Muscle of leg (tissue), 3 donors: ENCODE measurements at regions not wholly inside any gene's neighbourhood (a gene's known extent, or its start where the extent isn't known, plus 50 kb on each side); places are given as distances from the start of the nearest gene placed in this dataset.

Experiments
- DNase-seq: peaks from one replicate; pipeline ENCODE4 v3.0.0; 2013
- H3K27ac ChIP-seq: one replicate; pipeline ENCODE4 v1.5.1; 2013; ENCODE audit warnings: mild to moderate bottlenecking, low read length, control low read depth
- H3K27me3 ChIP-seq: one replicate; pipeline ENCODE4 v1.6.1; 2013; ENCODE audit warnings: low read length; ENCODE audit not compliant: control insufficient read depth, insufficient read depth
- H3K36me3 ChIP-seq: one replicate; pipeline ENCODE4 v1.6.1; 2013; ENCODE audit warnings: low read length; ENCODE audit not compliant: control insufficient read depth, insufficient read depth
- H3K4me1 ChIP-seq: one replicate; pipeline ENCODE4 v1.6.1; 2013; ENCODE audit warnings: low read length; ENCODE audit not compliant: control insufficient read depth, insufficient read depth
- H3K4me3 ChIP-seq: one replicate; pipeline ENCODE4 v1.5.1; 2013; ENCODE audit warnings: low read length, control low read depth
- H3K9me3 ChIP-seq: replicated peaks from 2 replicates; pipeline ENCODE4 v1.6.1; 2013; ENCODE audit warnings: low read depth, low read length; ENCODE audit not compliant: control insufficient read depth
- WGBS: methylation state at CpG from one replicate; pipeline ENCODE4 v1.1.5; 2013; ENCODE audit warnings: missing lambda C conversion rate; ENCODE audit not compliant: insufficient coverage; 5-methylcytosine and 5-hydroxymethylcytosine counted together

DNA sequence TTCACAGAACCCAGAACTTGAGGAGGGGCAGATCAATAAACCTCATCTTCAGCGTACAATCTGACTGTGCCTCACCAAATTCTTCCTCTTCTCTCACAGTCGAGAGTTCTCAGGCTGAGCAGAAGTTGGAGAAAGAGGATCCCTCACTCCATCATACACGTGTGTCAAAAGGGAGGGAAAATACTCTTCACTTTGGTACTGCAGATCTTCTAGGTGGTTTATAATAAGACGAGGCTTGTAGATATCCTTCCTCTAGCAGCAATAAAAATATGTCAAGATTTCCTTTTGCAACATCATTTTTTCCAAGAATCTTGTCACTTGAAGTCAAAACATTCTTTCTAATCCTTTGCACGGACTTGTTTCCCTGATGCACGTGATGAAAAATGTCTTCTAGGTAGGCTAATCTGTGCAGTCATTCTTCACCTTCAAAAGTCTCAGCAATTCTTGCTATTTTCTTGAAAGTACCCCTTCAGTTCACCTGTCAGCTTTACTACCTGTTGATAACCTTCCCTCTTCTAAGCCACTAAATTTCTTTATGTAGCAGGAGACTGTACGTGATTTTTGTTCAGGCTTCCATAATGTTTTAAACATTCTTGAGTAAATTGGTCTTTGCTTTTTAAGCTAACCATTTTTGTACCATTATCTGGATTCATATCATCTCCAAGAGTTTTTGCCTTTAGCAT is 214.1 kb downstream of the NUAK1 start:
- Histone ChIP-seq H3K9me3 (no peaks in the 10 kb centered on the region), H3K36me3 (no peaks in the 10 kb centered on the region), H3K27ac (no peak overlapping the region), H3K4me1 (peaks cover 30% of the 10 kb centered on the region), H3K4me3 (no peak overlapping the region), H3K27me3 (peaks cover 2% of the 10 kb centered on the region)
- WGBS, result 83% methylated on average over 1 of the region's 7 CpGs
- no peak for DNase-seq

GRCh38 chr12:105927564-105927963 is 211.2 kb downstream of the NUAK1 start:
- Histone ChIP-seq H3K27me3 (peaks cover 2% of the 10 kb centered on the region), H3K4me1 (peaks cover 23% of the 10 kb centered on the region), H3K4me3 (no peak overlapping the region), H3K36me3 (no peaks in the 10 kb centered on the region), H3K9me3 (no peaks in the 10 kb centered on the region), H3K27ac (peak overlapping the region; percentile 75)
- DNase-seq, result peak; percentile 47
- 96% methylated on average over 2 of the region's 5 CpGs for WGBS

- Histone ChIP-seq H3K36me3 (no peaks in the 10 kb centered on the region), H3K9me3 (no peaks in the 10 kb centered on the region), H3K4me1 (peaks cover 18% of the 10 kb centered on the region), H3K27ac (peak overlapping the region; percentile 75), H3K27me3 (no peaks in the 10 kb centered on the region), H3K4me3 (no peak overlapping the region)
- WGBS, result 92% methylated on average over 3 of the region's 3 CpGs
- no peak for DNase-seq
Observed at GRCh38 chr12:105928436-105928835, 210.3 kb downstream of the NUAK1 start.

GRCh38 chr12:105929192-105929591 is 209.6 kb downstream of the NUAK1 start:
- H3K27ac ChIP-seq, result no peak overlapping the region
- 100% methylated on average over 1 of the region's 1 CpG for WGBS
- H3K9me3 ChIP-seq, result no peaks in the 10 kb centered on the region
- no peaks in the 10 kb centered on the region for H3K27me3 ChIP-seq
- no peak for DNase-seq
- no peak overlapping the region for H3K4me3 ChIP-seq
- peaks cover 19% of the 10 kb centered on the region for H3K4me1 ChIP-seq
- H3K36me3 ChIP-seq, result no peaks in the 10 kb centered on the region

DNA sequence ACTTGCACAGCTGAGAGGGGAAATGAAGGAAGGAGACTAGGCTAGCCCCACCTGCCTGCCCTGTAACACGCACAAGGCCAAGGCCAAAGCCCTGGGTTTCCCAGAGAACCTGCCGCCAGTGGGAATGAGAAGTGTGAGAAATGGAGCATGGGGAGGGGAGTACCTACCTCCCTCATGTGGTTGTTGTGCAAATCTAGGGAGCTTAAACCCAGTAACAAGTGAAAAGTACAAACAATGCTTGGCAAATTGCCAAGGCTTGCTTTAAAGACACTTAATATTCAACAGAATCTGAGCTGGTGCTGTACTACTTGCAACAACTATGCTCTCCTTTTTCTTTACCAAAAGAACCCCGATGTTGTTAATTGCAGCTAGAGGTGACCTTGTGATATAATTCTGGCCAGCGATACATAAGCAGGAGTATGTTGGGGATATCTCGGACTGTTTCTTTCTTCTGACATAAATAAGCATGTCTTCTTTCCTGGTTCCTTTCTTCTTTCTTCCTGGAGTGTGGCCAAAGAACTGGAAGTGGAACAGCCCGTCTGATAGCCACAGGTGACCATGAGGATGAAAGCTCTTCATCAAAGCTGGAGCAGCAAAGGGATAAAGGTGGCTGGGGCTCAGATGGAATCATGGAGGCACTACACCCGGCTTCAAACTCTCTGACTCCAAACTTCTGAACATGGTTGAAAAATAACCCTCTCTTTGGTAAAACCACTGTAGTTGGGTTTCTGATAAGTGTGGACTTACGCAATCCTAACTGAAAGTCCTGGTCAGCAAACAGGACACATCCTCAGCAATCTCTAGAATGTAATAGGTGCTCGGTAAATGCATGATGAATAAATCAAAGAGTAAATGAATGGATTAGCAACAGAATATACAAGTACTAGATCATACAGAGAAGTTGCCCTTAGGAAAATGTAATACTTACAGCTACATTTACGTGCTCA is 207.9 kb downstream of the NUAK1 start:
- WGBS, result 100% methylated on average over 1 of the region's 10 CpGs
- DNase-seq, result no peak

DNA sequence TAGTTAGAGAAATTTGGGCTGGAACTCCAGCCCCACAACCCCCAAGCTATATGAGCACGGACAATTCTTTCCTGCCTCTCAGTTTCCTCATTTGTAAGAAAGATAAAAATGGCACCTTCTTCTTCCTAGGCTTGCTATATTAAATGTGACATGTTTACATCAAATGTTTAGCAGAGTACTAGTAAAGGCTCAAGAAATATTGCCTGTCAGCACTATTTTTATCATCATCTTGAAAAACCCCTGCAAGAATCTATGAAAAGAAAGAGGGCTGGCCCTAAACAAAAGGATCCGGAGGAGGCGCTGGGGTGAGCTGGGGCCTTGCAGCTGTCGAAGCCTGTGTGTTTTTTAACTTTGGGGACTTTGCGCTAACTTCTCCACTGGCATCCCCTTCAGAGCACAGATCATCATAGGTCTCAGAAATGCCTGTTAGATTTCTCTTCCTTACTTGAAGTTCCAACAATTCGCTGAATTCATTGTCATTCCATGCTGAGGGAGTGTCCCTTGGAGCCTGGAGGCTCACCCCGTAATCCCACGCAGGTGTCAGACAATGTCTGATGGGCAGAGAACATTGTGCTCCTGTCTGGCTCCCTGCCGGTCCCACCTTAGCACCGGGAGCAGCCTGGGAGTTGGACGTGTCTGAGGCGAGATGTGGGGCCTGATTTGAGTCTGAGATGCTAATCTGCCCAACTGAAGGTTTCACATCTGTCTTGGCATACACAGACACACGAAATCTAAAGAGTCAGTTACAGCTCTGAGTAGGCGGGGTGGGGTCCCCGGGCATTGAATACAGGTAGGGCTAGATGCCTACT is 206.8 kb downstream of the NUAK1 start:
- Histone ChIP-seq H3K27ac (no peak overlapping the region), H3K27me3 (no peaks in the 10 kb centered on the region), H3K36me3 (no peaks in the 10 kb centered on the region), H3K9me3 (no peaks in the 10 kb centered on the region), H3K4me3 (no peak overlapping the region), H3K4me1 (peaks cover 24% of the 10 kb centered on the region)
- peak; percentile 48 for DNase-seq
- WGBS, result 45% methylated on average over 13 of the region's 15 CpGs

More for the DNA sequence above, 207.9 kb downstream of the NUAK1 start:
- H3K9me3 ChIP-seq, result no peaks in the 10 kb centered on the region
- H3K4me3 ChIP-seq, result no peak overlapping the region
- peaks cover 24% of the 10 kb centered on the region for H3K4me1 ChIP-seq
- H3K27ac ChIP-seq, result no peak overlapping the region
- H3K27me3 ChIP-seq, result no peaks in the 10 kb centered on the region
- H3K36me3 ChIP-seq, result no peaks in the 10 kb centered on the region

DNA sequence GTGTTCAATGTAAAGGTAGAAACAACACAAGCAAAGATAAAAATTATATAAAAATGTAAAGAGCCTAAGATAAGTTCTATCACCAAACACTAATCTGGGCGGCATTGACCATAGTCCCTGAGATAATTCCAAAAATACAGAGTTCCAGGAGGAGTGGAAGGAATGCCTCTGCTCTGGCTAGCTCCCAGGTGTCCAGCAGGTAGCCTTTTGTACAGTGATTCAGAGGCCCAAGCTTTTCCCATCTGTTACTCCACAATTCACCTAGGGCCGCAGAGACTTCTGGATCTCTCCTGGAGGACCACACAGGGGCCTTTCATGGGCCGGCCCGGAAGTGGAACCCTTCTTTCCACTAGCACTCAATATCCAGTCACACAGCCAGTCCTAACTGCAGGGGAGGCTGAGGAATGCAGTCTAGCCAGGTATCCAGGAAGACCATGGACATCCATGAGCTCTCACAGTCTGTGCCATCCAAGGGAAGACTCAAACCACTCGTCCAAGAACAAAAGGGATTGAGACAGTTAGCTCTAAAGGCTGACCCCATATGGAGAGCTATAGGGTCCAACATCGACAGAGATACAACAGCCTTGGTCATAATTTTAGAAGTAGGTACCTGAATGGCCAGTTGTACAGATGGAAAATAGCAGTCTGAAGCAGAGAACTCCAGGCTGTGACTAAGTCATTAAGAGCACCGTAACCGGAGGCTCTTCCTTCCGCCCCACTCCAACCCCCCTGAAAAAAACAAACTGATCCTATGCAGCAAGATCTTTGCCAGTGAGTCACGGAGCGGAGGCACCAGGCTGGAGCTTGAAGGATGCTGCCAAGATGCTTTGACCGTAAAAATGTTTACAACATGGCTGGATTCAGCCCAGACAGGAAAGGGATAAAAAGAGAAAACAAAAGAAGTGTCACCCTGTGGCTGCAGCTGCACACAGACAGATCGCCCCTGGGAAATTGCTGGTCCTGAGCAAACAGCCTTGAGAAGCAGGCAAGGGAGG is 204.8 kb downstream of the NUAK1 start:
- no peaks in the 10 kb centered on the region for H3K9me3 ChIP-seq
- H3K27me3 ChIP-seq, result no peaks in the 10 kb centered on the region
- no peaks in the 10 kb centered on the region for H3K36me3 ChIP-seq
- peaks cover 20% of the 10 kb centered on the region for H3K4me1 ChIP-seq
- 55% methylated on average over 7 of the region's 13 CpGs for WGBS
- H3K27ac ChIP-seq, result no peak overlapping the region
- H3K4me3 ChIP-seq, result no peak overlapping the region
- DNase-seq, result peak; percentile 52

DNA sequence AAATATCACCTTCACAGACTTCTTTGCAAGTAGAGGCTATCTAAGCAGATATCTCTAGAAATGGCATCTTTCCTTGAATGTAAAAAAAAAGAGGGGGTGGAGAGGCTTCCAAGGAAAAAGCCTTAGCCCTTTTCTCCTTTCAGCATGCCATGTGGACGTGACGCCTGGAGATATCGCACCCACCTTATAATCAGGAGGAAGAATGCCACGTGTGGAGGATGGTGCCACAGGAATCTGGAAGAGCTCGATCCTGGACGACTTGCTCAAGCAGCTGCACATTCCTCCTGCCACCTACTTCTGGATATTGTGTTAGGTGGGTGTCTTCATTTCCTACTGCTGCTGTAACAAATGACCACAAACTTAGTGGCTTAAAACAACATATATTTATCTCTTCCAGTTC is 203.6 kb downstream of the NUAK1 start:
- H3K36me3 ChIP-seq, result no peaks in the 10 kb centered on the region
- H3K9me3 ChIP-seq, result no peaks in the 10 kb centered on the region
- no peak overlapping the region for H3K27ac ChIP-seq
- no peak overlapping the region for H3K4me3 ChIP-seq
- peaks cover 20% of the 10 kb centered on the region for H3K4me1 ChIP-seq
- no peaks in the 10 kb centered on the region for H3K27me3 ChIP-seq
- DNase-seq, result no peak
- WGBS, result no CpG with 5 or more reads among the region's 6 CpGs

DNA sequence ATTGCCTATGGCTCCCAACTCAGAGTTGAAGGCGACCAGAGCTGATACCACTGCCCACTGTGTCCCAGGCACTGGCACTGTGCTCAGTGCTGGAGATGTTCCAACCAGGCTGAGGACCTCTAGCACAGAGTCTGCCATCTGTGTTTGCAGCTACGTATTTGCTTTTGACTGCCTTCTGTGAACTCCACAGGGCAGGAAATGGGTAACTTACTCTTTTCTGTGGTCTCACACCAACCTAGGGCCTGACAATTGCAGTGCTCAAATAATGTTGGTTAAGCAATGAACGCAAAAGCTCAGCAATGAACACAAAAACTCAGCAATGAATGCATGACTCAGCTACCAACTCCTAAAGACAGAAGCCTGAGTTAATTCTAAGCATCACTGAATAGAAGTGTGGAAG is 202.8 kb downstream of the NUAK1 start:
- H3K4me1 ChIP-seq, result peaks cover 17% of the 10 kb centered on the region
- H3K27me3 ChIP-seq, result no peaks in the 10 kb centered on the region
- H3K4me3 ChIP-seq, result no peak overlapping the region
- DNase-seq, result no peak
- H3K9me3 ChIP-seq, result no peaks in the 10 kb centered on the region
- no peaks in the 10 kb centered on the region for H3K36me3 ChIP-seq
- 95% methylated on average over 2 of the region's 3 CpGs for WGBS
- H3K27ac ChIP-seq, result no peak overlapping the region
